PC-9 (cell line): ENCODE measurements at regions not wholly inside any gene's neighbourhood (a gene's known extent, or its start where the extent isn't known, plus 50 kb on each side); places are given as distances from the start of the nearest gene placed in this dataset.

ENCODE experiments used
- EZH2 ChIP-seq: fragments of 200-600 bp; sonication (generic); IDR thresholded peaks from 2 replicates; pipeline ENCODE4 v1.8.0; 2017; ENCODE audit warnings: antibody characterized with exemption, low read depth
- TF ChIP-seq, protein P1 (sequence below): fragments of 200-600 bp; sonication (generic); conservative IDR thresholded peaks from 2 replicates; pipeline ENCODE4 v1.6.1; 2017; ENCODE audit warnings: mixed run types, antibody characterized with exemption, mild to moderate bottlenecking, moderate library complexity

DNA sequence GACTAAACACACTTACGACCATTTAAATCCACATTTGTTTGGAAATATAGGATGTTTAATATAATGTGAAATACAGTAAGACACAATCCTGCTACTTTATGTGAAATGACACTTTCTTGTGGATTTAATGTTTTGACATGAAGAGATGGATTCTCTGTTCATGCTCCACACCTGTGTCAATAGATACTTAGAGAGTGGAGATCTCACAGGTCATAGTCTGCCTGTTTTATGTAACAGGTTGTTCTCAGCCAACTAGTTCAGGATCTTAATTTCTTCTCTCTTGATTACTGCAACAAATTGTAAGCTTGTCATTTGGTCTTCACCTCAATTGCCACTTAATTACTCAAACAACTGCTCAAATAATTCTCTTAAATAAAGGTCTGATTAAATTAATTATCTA is 1621.2 kb downstream of the PCDH7 start:
- no peak for TF ChIP-seq EZH2
- TF ChIP-seq, protein P1, sequence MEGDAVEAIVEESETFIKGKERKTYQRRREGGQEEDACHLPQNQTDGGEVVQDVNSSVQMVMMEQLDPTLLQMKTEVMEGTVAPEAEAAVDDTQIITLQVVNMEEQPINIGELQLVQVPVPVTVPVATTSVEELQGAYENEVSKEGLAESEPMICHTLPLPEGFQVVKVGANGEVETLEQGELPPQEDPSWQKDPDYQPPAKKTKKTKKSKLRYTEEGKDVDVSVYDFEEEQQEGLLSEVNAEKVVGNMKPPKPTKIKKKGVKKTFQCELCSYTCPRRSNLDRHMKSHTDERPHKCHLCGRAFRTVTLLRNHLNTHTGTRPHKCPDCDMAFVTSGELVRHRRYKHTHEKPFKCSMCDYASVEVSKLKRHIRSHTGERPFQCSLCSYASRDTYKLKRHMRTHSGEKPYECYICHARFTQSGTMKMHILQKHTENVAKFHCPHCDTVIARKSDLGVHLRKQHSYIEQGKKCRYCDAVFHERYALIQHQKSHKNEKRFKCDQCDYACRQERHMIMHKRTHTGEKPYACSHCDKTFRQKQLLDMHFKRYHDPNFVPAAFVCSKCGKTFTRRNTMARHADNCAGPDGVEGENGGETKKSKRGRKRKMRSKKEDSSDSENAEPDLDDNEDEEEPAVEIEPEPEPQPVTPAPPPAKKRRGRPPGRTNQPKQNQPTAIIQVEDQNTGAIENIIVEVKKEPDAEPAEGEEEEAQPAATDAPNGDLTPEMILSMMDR = no peak
